Urothelium cell line (cell line): ENCODE measurements at regions not wholly inside any gene's neighbourhood (a gene's known extent, or its start where the extent isn't known, plus 50 kb on each side); places are given as distances from the start of the nearest gene placed in this dataset.
A peak's percentile ranks its signal among the peaks of the same experiment; 100 is the strongest.

Source experiments
- DNase-seq: peaks from one replicate; pipeline ENCODE4 v3.0.0; 2011; ENCODE audit warnings: low spot score, mixed read lengths
- FAIRE-seq: peaks from 2 replicates; lab custom pipeline; 2011; peaks lifted over from hg19 to GRCh38; lab: Jason Lieb, UNC

DNA sequence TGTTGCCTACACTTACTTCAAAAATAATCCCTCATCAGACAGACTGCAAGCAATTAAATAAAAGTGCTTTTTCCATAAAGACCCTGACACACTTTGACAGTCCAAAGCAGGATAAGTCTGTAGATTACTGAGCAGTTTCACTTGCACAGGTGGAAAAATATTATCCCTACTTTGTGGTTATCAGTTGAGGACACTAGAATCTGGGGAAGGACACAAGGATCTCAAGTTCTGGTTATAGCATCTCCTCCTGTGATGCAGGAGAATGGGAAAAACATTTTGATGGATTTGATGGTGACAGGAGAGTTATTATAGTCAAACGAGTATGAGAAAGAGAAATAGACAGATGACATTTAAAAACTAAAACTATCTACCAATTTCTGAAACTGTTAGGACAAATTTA lies 122.9 kb upstream of the PCDH9 start:
- DNase-seq (no peak), FAIRE-seq (no peak)

- FAIRE-seq = no peak
- DNase-seq = no peak
These were observed 121.8 kb upstream of the PCDH9 start for GRCh38 chr13:67351909-67352308.

DNA sequence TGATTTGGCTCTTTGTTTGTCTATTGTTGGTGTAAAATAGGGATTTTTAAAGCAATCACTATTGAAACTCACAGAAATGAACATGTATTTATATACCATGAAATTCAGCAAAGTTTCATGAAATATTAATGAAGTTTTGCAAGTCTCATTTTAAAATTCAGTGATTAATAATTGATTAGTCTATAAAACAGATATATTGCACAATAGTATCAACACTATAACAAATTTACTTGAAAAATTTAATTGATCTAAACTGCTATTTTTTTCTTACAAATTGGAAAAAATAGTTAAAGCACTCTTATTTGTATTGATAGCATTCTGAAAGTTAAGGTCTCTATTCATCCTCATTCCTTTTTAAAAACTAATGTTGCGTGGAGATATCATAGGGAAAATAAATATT lies 121.0 kb upstream of the PCDH9 start:
- no peak for DNase-seq
- FAIRE-seq = no peak

GRCh38 chr13:67343777-67344176 lies 113.6 kb upstream of the PCDH9 start:
- FAIRE-seq = no peak
- no peak for DNase-seq

- FAIRE-seq = no peak
These were observed 111.3 kb upstream of the PCDH9 start for GRCh38 chr13:67341406-67341805.

DNA sequence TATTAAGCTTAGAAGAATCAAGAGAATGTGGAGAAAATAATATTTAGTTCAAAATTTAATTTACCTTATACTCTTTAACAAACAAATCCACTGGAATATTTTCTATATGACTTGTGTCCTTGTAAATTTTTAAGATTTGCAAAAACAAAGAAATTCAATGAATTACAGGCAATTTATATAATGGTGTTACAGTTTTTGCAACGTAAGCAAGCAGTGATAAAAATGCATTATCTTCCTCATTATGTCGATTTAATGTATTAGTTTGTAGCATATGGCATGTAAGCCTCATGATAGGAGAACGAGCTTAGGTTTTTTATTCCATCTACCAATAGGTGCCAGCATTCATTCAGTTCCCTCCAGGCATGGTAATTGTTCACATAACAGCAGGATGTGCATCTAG lies 100.0 kb upstream of the PCDH9 start:
- DNase-seq (no peak), FAIRE-seq (no peak)

More at GRCh38 chr13:67341406-67341805, 111.3 kb upstream of the PCDH9 start:
- no peak for DNase-seq

GRCh38 chr13:67328895-67329294 lies 98.8 kb upstream of the PCDH9 start:
- DNase-seq (no peak), FAIRE-seq (no peak)

- FAIRE-seq (no peak), DNase-seq (no peak)
These were observed 88.7 kb upstream of the PCDH9 start for GRCh38 chr13:67318860-67319259.

DNA sequence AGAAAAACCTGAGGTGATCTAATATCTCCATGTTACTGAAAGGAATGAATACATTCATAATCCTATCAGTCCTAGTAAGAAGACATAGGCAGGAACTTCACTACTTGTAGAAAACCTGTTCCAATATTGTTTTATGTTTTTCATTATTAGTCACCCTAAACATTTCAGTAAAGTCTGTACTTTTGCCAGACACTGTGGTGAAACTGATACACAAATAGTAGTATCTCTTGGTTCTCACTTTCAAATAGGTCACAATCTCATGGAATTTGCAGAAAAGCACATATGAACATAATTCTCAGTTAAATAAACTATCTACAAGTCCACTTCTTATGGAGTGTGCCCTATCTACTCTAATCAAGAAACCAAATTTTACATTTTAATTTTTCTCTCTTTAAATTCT lies 88.3 kb upstream of the PCDH9 start:
- no peak for DNase-seq
- no peak for FAIRE-seq

DNA sequence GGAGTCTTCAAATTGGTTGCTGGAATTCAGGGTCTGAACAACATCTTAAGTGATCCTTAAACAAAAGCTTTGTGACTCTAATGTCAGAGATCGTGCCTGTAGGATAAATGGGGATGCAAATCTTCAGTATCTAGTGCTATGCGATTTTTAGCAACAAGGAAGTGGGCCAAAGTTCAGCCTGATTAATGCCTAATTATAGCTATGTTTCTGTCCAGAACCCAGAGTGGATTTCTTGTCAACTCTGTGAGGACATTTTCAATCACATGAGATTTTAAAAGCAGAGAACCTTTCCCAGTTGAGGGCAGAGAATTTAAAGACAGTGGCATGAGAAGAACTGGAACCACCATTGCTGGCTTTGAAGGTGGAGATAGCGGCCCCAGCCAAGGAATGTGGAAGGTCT lies 84.3 kb upstream of the PCDH9 start:
- FAIRE-seq (no peak), DNase-seq (no peak)

GRCh38 chr13:67308004-67308772 lies 78.1 kb upstream of the PCDH9 start:
- FAIRE-seq = no peak

GRCh38 chr13:67306742-67307141 lies 76.6 kb upstream of the PCDH9 start:
- no peak for FAIRE-seq
- no peak for DNase-seq

More at GRCh38 chr13:67308004-67308772, 78.1 kb upstream of the PCDH9 start:
- no peak for DNase-seq

- FAIRE-seq (no peak), DNase-seq (no peak)
These were observed 73.7 kb upstream of the PCDH9 start for GRCh38 chr13:67303661-67304333.

- no peak for DNase-seq
- no peak for FAIRE-seq
These were observed 69.6 kb upstream of the PCDH9 start for GRCh38 chr13:67299751-67300150.

GRCh38 chr13:67299072-67299635 lies 69.0 kb upstream of the PCDH9 start:
- no peak for DNase-seq
- no peak for FAIRE-seq

DNA sequence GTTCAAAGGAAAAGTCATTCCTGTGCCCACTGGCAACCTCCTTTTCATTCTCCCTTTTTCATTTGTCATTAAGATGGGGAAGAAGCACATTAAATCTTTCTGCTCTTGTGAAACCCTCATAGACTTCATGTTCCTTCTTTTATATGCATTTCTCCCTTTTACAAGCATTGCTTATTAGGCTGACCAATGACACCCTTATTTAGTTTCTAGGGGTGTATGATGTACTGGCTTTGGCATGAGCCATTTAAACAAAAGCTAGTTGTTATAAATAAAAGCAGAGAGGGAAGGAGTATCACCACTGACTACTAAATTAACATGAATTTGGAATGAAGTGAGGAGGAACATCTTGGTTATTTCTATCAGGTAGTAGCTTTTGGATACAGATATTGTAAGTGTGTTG lies 68.2 kb upstream of the PCDH9 start:
- DNase-seq (no peak), FAIRE-seq (no peak)

- no peak for FAIRE-seq
- DNase-seq = no peak
These were observed 66.4 kb upstream of the PCDH9 start for GRCh38 chr13:67296511-67296910.

DNA sequence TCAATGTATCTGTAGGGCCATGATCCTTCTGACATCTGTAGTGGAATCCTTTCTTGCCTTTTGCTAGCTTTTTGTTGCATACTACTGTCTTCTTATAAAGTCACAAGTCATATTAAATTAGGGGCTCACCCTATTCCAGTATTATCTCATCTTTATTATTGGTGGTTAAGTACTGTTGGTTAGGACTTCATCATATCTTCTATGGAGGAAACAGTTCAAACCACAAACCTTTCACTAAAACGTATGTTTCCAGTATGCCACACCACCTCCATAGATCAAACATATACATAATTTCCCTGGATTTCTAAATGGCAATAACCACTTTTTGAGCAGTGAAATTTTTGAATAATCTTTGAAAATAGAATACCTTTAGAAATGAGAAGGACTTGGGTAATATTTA lies 62.8 kb upstream of the PCDH9 start:
- DNase-seq (no peak), FAIRE-seq (no peak)

DNA sequence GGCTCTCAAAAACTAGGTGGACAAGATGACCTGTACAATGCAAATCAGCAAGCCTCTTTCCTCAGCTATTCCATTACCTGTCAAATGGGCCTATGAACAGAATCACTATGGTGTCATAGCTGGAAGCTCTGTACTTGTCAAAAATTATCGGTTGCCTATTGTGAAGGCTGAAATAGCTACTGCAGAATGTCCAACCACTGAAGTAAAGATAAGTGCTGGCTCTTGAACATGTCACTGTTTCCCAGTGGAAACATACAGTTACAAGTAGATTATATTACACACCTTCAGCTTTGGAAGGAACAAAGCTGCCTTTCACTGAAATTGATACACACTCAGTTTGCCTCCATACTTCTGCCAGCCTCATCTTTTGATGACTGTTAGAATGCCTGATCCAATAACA lies 55.5 kb upstream of the PCDH9 start:
- FAIRE-seq (no peak), DNase-seq (no peak)

GRCh38 chr13:67283637-67284036 lies 53.5 kb upstream of the PCDH9 start:
- DNase-seq (peak; percentile 39), FAIRE-seq (no peak)

GRCh38 chr13:67281466-67281865 lies 51.3 kb upstream of the PCDH9 start:
- no peak for DNase-seq
- no peak for FAIRE-seq
